Stimulated activated CD4-positive, alpha-beta T cell treated with anti-CD3 and anti-CD28 coated beads, Interleukin-12 subunit alpha, Interleukin-12 subunit beta, amount 100 ng/mL, for 48 hours (primary cell): ENCODE measurements at regions not wholly inside any gene's neighbourhood (a gene's known extent, or its start where the extent isn't known, plus 50 kb on each side); places are given as distances from the start of the nearest gene placed in this dataset.

Experiments
- DNase-seq, 3 donors: peaks; one replicate each; pipeline ENCODE4 v3.0.0-alpha.2; 2020; ENCODE audit warnings: low read depth in 2 of 3, low spot score in 1 of 3

GRCh38 chr3:46114323-46114988 is 87.2 kb upstream of the XCR1 start:
- no peak for DNase-seq

- DNase-seq = no peak
These were observed 86.3 kb upstream of the XCR1 start for GRCh38 chr3:46113608-46114007.

GRCh38 chr3:46112984-46113383 is 85.7 kb upstream of the XCR1 start:
- DNase-seq = no peak

- DNase-seq = no peak
These were observed 85.0 kb upstream of the XCR1 start for GRCh38 chr3:46112296-46112695.

- DNase-seq = no peak
These were observed 83.6 kb upstream of the XCR1 start for GRCh38 chr3:46110701-46111493.

- DNase-seq = no peak
These were observed 80.4 kb upstream of the XCR1 start for GRCh38 chr3:46107682-46108081.

- no peak for DNase-seq
These were observed 78.1 kb upstream of the XCR1 start for GRCh38 chr3:46105306-46105919.

GRCh38 chr3:46104706-46105105 is 77.4 kb upstream of the XCR1 start:
- no peak for DNase-seq

- no peak for DNase-seq
These were observed 75.5 kb upstream of the XCR1 start for GRCh38 chr3:46102780-46103130.

- DNase-seq = no peak
These were observed 74.9 kb upstream of the XCR1 start for GRCh38 chr3:46102059-46102779.

- no peak for DNase-seq
These were observed 73.5 kb upstream of the XCR1 start for GRCh38 chr3:46100812-46101211.

GRCh38 chr3:46098319-46098761 is 71.1 kb upstream of the XCR1 start:
- DNase-seq = peak; percentile 26 to 41 (median 27)

GRCh38 chr3:46097691-46098241 is 70.5 kb upstream of the XCR1 start:
- DNase-seq = peak in 2 of 3 donors; percentile 31 to 34

- DNase-seq = no peak
These were observed 69.5 kb upstream of the XCR1 start for GRCh38 chr3:46096781-46097180.

GRCh38 chr3:46096336-46096735 is 69.1 kb upstream of the XCR1 start:
- DNase-seq = no peak

- no peak for DNase-seq
These were observed 68.0 kb upstream of the XCR1 start for GRCh38 chr3:46095307-46095706.

GRCh38 chr3:46094506-46094905 is 67.2 kb upstream of the XCR1 start:
- DNase-seq = no peak

GRCh38 chr3:46093966-46094365 is 66.7 kb upstream of the XCR1 start:
- no peak for DNase-seq

- DNase-seq = no peak
These were observed 66.2 kb upstream of the XCR1 start for GRCh38 chr3:46093327-46093942.

GRCh38 chr3:46092702-46093080 is 65.4 kb upstream of the XCR1 start:
- DNase-seq = no peak
